HG03045 (cell line): ENCODE measurements at regions not wholly inside any gene's neighbourhood (a gene's known extent, or its start where the extent isn't known, plus 50 kb on each side); places are given as distances from the start of the nearest gene placed in this dataset.

Experiments
- ATAC-seq: cut with Tn5 transposase; IDR thresholded peaks from one replicate; pipeline ENCODE4 v1.9.1; 2021; ENCODE audit warnings: mild to moderate bottlenecking, moderate library complexity; ENCODE audit not compliant: unreplicated experiment

GRCh38 chr9:21746550-21746949, 55.9 kb upstream of the MTAP start:
- no peak for ATAC-seq

- ATAC-seq: no peak
Observed at GRCh38 chr9:21747175-21747574, 55.3 kb upstream of the MTAP start.

GRCh38 chr9:21750021-21750735, 52.3 kb upstream of the MTAP start:
- no peak for ATAC-seq

GRCh38 chr9:21751998-21752397, 50.4 kb upstream of the MTAP start:
- no peak for ATAC-seq
